HEK293T (cell line): ENCODE measurements at regions not wholly inside any gene's neighbourhood (a gene's known extent, or its start where the extent isn't known, plus 50 kb on each side); places are given as distances from the start of the nearest gene placed in this dataset.

Source experiments
- ARNT ChIP-seq: fragments of 450-650 bp; IDR thresholded peaks from 2 replicates; pipeline ENCODE4 v1.6.1; 2017; ENCODE audit warnings: mild to moderate bottlenecking
- ELF4 ChIP-seq: fragments of 450-650 bp; IDR thresholded peaks from 2 replicates; pipeline ENCODE4 v1.6.1; 2017; ENCODE audit warnings: antibody characterized with exemption
- FOXM1 ChIP-seq: fragments of 450-650 bp; IDR thresholded peaks from 2 replicates; pipeline ENCODE4 v1.6.1; 2017; ENCODE audit warnings: mild to moderate bottlenecking, borderline replicate concordance
- HDGF ChIP-seq: fragments of 450-650 bp; IDR thresholded peaks from 2 replicates; pipeline ENCODE4 v1.6.1; 2017; ENCODE audit warnings: antibody characterized with exemption, borderline replicate concordance
- SP1 ChIP-seq: fragments of 450-650 bp; IDR thresholded peaks from 2 replicates; pipeline ENCODE4 v1.6.1; 2017
- SUZ12 ChIP-seq: fragments of 450-650 bp; IDR thresholded peaks from 2 replicates; pipeline ENCODE4 v1.6.1; 2016; ENCODE audit warnings: mild to moderate bottlenecking
- TARDBP ChIP-seq: fragments of 450-650 bp; IDR thresholded peaks from 2 replicates; pipeline ENCODE4 v1.6.1; 2016
- ZNF384 ChIP-seq: fragments of 450-650 bp; IDR thresholded peaks from 2 replicates; pipeline ENCODE4 v1.6.1; 2016

DNA sequence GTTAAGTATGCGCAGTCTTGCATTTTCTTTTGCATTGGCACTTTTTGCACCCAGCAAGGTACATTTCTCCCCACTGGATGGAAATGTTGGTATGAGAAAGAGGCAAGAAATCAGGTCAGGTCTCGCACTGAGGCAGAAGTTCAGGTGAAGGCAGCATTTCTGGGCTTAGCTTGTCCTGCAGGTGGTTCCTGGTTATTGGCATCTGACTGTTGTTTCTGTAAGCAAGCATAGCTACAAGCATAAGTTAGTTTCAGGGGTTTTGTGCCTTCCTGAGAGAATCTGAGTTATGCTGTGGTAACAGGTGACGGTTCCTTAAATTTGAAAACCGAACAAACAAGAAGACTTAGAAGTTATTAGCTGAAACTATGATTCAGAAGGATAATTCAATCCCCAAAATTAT lies 139.4 kb upstream of the GRM7 start:
- no peak for TF ChIP-seq TARDBP
- no peak for TF ChIP-seq FOXM1
- TF ChIP-seq SP1: no peak
- TF ChIP-seq ARNT: no peak
- TF ChIP-seq ELF4: no peak
- TF ChIP-seq SUZ12: no peak
- TF ChIP-seq ZNF384: no peak
- no peak for TF ChIP-seq HDGF
